HG03045 (cell line): ENCODE measurements at regions not wholly inside any gene's neighbourhood (a gene's known extent, or its start where the extent isn't known, plus 50 kb on each side); places are given as distances from the start of the nearest gene placed in this dataset.

Experiments
- ATAC-seq: cut with Tn5 transposase; IDR thresholded peaks from one replicate; pipeline ENCODE4 v1.9.1; 2021; ENCODE audit warnings: mild to moderate bottlenecking, moderate library complexity; ENCODE audit not compliant: unreplicated experiment

DNA sequence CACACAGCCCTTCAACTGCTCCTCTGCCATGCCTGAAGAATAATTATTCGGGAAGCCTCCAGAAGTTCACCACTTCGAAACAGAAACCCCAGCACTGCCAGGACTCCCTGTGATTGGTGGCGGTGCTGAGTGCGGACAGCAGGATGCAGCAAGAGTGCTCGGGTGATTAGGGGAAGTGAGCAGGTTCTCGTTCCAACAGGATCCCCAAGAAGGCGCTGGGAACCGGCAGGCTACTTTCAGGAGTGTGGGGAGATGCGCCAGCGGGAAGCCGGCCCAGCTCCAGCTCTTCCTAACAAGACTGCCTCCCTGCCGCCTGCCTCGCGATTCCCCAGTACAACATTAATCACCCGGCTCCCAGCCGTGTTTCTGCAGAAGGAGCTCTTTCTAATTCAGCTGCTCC, 630.2 kb downstream of the BRD1 start:
- no peak for ATAC-seq

DNA sequence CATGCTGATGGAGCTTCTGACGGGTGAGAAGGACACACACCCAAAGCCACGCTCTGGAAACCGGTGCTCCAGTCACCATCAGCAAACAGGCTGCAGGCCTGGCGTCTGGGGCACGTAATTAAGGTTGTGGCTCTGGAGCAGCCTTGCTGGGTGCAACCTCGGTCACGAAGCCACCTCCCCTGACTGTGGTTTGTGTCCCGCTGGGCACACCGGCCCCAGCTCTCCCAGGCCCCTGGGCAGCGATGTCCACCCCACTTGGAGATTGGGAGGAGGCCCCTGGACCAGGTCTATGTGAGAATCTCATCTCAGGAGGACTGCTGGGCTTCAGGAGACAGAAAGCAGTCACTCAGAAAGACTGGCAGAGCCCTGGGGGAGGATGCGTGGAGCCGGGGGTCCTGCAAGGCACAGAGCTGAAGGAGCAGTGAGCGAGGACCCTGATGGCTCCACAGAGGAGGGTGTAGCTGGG, 631.6 kb downstream of the BRD1 start:
- ATAC-seq, result no peak

DNA sequence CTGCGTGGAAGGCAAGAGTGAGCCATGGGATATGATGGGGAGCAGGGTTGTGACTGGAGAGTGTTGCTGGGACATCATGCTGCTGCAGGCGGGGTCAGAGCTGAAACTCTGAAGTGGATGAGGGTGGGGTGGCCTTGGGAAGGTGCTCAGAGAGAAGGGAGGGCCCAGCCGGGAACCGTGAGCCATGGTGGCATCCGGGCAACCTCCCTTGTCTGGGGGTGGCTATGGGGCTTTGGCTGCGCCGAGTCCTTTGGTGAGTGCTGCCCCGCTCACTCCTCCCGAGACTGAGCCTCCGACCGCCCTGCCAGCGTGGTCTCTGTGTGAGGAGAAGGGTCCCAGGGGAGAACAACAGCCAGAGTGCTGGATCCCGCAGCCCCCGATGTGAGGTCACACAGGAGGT, 632.0 kb downstream of the BRD1 start:
- no peak for ATAC-seq

DNA sequence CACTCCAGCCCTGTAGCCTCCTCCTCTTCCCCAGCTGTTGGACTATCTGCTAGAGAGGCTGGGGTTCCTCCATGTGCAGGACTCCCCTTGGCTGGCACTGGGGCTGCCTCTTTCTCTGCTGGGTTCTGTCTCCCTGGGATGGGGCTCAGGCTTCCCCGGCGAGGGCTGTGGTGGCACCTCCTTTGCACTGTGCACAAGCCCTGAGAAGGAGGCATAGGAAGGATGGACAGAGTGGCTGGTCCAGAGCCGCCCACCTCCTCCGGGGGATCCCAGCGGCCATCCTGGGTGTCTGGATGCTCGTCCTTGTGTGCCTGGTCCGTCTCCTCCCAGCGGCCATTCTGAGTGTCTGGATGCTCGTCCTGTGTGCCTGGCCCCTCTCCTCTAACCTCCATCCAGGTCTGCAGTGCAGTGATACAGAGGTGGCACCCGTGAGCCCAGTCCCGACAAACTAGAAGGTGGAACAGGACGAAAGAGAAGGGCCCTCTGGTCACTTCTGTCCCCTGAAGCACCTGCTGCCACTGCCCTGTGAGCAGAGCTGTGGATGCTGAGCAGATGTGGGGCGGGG, 633.7 kb downstream of the BRD1 start:
- ATAC-seq, result no peak

DNA sequence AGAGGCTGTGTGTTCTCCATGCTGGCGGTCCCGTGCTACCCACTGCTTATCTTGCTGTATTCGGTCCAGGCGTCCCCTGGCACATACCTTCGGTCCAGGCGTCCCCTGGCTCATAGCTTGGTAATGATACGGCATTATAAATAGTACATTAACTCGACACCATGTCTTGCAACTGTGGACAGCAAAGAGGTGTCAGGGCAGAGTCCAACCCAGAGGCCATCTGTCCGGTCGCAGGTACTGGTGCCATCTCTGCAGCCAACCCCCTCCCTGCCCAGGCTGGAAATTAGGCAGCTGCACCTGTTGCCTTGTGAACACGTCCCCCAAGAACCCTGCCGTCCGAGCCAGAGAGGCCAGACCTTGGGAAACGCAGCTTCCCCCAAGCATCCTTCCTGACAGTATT, 634.3 kb downstream of the BRD1 start:
- ATAC-seq, result no peak

DNA sequence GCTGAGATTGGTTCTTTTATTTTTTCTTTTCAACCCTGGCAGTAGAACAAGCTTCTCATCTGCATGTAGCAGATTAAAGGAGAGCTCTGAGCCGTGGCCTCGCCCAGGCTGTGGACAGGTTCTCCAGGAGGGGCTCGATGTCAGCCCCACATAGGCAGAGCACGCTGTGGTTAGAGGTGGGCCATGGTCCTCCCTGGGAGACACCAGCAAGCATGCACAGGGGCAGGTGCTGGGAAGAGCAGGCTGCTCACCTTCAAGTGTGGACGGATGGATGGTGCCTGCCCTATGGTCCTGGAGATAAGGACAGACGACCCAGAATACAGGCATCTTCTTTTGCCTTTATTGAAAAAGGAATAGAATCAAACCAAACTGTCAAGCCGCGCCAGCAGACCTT, 634.8 kb downstream of the BRD1 start:
- no peak for ATAC-seq

DNA sequence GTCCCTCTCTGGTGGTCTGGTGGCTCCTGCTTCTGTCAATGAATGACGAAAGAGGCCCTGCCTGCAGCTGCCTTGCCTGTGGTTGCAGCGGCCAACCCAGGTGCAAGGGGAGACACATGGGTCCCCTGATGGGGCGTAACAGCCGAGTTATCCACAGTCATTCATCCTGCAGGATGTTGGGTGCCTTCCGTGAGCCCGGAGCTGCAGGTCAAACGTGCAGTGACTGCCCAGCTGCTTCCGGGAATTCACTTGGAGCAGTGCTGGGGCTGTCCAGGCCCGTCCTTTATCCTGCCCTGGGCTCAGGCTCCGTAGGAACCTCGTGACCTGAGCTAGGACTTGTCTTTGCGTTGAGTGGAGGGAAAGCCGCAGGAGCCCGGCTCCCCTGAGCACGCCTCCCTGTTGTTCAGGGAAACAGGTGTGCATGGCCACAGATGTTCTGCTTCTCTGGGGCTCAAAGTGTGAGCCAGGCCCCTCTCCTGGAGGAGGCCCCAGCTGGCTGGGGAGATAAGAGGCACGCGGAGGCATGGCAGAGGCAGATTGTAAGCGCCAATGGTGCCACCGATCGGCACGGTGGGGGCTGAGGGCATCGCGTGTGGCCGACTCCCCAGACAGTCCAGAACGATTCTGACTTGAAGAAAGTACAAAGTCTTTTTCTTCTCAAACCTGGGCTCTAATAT, 635.4 kb downstream of the BRD1 start:
- ATAC-seq, result no peak

DNA sequence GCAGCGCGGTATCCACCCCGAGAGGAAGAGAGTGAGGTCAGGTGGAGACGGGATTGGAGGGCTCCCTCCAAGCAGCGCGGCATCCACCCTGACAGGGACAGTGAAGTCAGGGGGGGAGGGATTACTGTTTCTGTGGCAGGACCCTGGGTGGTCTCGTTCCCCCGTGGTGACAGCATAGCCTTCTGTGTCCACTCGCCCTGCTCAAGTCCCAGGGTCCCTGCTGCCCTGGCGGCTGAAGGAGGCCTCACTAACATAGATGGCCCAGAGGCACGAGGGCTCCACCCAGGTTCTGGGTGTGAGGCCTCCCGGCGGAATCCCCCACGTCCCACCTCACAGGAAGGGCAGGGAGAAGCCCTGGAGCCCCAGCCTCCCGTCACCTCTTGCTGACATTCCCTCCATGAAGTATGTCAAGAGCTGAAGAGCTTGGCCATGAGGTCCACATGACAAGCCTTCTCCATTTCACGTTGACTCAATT, 636.1 kb downstream of the BRD1 start:
- no peak for ATAC-seq

DNA sequence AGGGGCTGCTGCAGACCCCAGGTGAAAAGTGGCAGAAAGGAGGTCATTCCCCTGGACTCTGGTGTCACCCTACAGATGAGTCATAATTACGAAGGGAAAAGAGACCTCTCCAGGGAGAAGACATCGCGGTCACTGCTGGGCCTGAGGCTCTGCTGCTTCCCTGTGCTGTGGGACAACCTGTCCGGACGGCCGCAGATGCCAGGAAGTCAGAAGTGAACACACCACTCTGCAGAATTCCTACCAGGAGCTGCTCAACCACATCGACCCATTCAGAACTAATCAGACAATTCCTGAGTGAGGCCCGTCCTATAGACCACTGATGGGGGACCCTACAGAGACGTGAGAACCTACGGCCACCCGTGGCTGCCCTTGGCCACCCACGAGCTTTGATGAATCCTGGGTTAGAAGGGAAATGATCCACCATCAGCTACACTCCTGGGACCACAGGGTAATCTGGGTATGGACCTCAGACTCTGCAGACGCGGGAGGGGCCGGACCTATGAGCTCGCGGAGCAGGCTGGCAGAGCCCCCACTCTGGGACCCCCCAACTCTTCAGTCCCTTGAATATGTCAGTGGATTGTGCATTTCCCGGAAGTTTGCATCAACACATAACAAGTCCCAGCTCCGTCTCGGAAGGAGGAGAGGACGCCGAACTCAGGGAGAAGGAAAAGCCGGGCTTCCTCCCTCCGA, 636.7 kb downstream of the BRD1 start:
- no peak for ATAC-seq

DNA sequence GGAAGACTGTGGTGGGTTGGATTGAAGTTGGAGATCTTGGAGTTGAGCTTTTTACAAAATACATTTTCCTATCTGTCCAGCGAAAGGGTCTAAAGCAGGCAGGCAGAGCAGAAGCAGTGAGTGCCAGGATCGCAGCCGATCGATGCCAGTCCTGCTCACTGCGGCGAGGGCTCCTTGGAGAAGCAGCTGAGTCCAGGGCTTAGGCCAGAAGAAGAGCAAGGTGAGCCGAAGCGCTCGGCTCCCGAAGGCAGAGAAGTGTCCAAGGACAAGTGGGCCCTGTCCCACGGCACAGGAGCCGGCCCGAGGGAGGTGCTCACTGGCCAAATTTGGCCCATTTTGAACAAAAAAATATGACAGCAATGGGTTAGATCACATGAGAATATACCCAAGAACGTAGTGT, 637.8 kb downstream of the BRD1 start:
- no peak for ATAC-seq

DNA sequence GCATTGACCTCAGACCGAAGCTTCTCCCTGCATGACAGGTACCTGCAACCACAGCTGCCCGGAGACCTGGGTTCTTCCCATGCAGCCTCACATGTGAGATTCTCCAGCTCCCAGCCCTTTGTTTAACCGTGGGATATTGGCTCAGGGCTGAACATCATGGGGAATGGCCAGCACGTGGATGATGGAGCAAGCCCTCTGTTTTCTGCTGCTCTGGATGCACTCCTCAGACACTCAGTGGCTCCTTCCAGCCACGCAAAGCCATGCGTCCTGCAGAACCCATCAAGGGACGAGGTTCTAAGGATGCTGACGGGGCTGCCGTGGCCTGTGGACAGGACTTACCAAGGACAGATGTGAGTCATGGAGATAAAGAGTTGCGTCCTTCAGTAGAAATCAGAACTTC, 639.1 kb downstream of the BRD1 start:
- ATAC-seq, result no peak

DNA sequence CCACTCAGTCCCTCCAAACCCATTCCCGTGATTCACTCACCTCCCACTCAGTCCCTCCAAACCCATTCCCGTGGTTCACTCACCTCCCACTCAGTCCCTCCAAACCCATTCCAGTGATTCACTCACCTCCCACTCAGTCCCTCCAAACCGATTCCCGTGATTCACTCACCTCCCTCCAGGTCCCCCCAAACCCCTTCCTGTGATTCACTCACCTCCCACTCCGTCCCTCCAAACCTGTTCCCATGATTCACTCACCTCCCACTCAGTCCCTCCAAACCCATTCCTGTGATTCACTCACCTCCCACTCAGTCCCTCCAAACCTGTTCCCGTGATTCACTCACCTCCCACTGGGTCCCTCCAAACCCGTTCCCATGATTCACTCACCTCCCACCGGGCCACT, 639.6 kb downstream of the BRD1 start:
- ATAC-seq, result no peak

DNA sequence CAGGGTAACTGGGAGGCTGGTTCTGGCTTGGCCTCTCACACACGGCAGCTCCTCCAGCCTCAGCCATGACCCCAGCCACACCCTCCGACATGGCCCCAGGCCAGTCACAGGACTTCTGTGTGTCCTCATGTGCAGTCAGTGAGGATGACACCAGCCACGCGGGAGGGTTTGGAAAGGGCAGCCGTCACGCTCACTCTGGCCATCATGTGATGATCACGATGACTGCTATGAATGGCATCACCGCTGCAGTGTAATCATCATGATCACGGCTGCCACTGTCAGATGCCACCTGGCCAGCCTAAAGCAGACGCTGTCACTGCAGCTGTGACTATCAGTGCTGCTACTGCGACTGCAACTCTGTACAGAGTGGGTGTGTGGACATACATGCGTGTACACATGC, 640.9 kb downstream of the BRD1 start:
- no peak for ATAC-seq

DNA sequence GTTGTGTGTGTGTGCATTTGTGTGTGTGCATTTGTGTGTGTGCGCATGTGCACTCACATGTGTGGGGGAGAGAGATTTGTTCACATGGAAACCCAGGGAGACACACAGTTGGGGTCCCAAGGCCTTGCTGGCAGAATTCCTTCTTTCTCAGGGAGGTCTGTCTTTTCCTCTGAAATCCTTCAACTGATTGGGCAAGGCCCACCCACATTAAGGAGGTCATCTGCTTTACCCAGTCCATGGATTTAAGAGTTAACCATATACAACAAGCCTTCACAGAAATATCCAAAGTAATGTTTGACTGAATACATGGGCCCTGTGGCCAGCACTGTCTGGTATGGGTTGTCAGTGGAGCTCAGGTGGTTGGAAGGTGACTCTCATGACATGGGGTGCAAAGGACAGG, 641.4 kb downstream of the BRD1 start:
- no peak for ATAC-seq

DNA sequence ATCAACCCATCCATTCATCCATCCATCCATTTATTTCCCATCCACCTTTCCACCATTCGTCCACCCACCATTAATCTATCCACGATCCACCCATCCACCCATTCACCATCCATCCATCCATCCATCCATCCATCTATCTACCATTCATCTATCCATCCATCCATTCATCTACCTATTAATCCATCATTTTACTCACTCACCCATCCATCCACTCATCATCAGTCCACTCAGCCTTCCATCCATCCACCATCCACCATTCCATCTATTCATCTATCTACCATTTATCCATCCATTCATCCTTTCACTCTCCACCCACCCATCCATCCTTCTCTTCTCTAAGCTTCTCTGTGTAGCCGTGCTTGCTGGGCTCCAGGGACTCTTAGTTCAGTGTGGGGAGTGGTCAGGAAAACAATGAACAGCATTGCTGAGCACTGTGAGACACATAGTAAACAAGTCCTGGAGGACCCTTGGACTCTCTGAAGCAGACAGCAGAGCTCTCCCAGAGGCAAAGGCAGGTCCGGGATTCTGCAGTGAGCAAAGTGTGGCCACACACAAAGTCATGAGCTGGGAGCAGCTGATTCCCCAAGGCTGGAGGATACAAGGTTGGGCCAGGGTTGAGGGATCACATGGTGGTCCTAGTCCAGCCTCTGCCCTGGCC, 642.2 kb downstream of the BRD1 start:
- ATAC-seq, result no peak

DNA sequence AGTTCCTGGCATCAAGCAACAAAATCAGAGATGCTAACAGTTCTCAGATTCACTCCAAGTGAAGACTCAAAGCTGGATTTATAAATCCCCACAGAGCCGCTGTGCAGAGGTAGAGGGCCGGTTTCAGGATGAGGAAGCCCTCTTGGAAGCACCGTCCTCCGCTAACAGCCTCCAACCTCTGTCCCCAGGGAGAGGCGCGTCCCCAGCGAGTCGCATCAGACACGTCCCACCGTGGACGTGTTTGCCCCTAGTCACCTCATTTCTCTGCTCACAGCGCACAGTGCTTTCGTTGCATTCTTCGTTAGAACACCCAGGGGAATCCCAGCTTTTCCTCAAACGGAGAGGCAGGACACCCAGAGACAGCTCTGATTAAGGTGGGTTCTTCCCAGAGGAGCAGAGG, 642.9 kb downstream of the BRD1 start:
- ATAC-seq, result no peak

DNA sequence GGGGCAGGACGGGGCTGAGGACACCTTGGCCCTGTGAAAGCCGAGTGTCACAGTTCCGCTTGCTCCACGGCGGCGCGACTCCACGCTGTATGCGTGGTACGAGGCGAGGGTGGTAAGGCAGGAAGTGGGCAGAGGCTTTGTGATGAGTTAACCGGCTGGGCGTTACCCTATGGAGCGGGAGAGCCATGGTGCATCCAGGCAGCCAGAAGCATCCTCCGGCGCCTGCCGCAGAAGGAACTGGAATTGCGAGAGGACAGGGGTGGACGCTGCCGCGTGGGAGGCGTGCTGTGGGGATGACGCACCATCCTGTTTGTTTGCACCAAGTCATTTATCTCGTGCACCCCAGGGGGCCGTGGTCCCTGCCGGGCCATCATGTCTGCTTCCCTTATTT, 643.9 kb downstream of the BRD1 start:
- ATAC-seq, result no peak

DNA sequence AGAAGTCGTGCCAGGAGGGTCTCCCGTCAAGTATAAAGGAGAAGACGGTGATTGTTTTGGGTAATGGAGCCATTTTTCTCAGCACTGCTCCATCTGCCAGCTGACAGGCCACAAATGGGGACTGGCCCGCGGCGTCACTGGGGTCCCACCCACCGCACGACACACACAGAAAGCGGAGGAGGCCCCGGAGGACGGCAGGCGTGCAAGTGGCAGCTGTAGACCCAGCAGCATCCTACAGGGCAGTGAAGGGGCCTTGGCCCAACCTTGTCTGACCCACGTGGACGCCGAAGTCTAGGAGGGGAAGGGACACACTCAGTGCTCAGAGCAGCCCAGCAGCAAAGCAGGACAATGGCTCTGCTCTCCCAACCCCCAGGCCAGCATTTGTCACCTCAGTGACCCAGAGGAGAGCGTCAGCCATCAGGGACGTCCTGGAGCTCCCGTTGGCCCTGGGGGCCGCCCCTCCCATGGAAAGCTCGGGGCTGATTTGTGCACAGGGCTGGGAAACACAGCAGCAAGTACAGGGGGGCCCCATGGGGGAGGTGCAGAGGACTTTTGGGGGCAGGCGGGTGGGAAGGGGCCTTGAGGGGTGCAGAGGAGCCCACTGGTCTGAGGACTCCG, 644.4 kb downstream of the BRD1 start:
- ATAC-seq, result no peak

DNA sequence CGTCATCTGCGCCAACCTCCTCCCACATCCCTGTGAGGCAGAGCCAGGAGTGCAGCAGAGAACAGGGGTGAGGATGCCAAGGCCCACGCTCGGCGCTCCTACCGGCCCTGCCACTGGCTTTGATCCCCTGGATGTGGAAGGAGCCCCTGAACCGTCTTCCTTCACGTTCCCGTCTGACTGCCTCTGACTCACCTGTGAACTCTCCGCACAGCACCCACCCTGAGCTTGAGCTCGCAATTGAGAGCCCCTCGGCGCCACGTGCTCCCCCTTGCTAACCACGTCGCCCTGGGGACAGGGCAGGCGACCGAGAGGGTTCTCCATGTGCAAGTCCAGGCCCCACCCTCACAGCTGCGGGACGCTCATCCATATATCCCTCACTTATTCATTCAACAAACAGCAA, 645.3 kb downstream of the BRD1 start:
- no peak for ATAC-seq

DNA sequence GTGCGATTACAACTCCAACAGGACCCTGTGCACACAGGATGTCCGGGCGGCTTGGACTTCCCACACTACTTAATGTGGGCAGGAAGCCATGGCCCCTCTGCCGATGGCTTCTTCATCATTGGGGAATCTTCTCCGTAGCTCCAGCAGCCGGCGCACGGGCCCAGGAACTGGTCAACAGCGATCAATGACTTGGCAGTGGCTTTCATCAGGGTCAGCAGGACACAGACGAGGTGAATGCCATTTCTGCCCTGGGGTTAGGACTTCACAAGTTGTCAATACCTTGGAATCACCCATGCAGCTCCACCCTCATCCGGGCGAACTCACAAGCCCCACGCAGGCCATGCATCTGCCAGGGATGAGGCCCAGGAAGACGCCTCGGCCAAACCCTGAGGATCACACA, 645.7 kb downstream of the BRD1 start:
- no peak for ATAC-seq

DNA sequence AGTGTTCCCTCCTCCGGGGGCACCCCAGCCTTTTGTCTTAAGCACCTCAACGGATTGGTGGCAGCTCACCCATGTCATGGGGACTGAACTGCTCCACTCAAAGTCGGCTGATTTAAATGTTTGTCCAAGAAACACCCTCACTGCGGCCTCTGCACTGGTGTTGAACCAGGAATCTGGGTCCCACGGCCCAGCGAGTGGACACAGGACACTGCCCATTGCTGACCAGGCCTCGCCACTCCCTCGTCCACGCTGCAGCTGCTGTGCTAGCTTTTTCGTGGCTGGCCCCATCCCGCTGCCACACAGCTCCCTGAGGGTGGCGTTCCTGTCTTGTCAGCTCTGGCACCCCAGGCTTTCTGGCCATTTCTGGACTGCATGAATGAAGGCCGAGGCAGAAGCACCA, 646.2 kb downstream of the BRD1 start:
- ATAC-seq, result no peak

DNA sequence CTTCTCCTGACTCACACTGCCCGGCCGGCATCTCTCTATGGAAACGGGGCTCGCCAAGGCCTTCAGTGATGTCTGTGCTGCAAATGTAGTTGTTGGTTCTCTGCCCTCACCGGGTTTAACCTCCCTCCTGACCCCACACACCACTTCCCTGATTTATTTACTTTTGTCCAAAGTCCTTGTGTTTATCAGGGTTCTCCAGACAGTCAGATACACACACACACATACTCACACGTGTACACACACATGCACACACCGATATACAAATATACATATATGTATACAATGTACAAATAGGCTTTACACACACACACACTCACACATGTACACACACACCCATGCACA, 647.0 kb downstream of the BRD1 start:
- no peak for ATAC-seq
